OCI-LY1 (cell line): ENCODE measurements at regions not wholly inside any gene's neighbourhood (a gene's known extent, or its start where the extent isn't known, plus 50 kb on each side); places are given as distances from the start of the nearest gene placed in this dataset.

Experiments
- H2AFZ ChIP-seq: fragments of 200-600 bp; sonication (generic), shearing (Covaris generic); 2 replicates; pipeline ENCODE4 v1.6.0; 2014; ENCODE audit warnings: antibody characterized with exemption, mild to moderate bottlenecking, low read length
- H3F3A ChIP-seq: fragments of 200-600 bp; sonication (generic), shearing (Covaris generic); 2 replicates; pipeline ENCODE4 v1.6.0; 2014; ENCODE audit warnings: mild to moderate bottlenecking, antibody characterized with exemption, low read length, moderate library complexity; ENCODE audit not compliant: insufficient read depth
- H3K27ac ChIP-seq: fragments of 200-600 bp; sonication (generic); 2 replicates; pipeline ENCODE4 v1.5.1; 2014; ENCODE audit warnings: low read length, mixed run types, mild to moderate bottlenecking, low read depth; ENCODE audit not compliant: poor library complexity, severe bottlenecking
- H3K27me3 ChIP-seq: fragments of 200-600 bp; sonication (generic); 2 replicates; pipeline ENCODE4 v1.6.0; 2014; ENCODE audit warnings: antibody characterized with exemption, mild to moderate bottlenecking, low read length, moderate library complexity; ENCODE audit not compliant: insufficient read depth
- H3K36me3 ChIP-seq: fragments of 200-600 bp; sonication (generic); 2 replicates; pipeline ENCODE4 v1.6.1; 2014; ENCODE audit warnings: mild to moderate bottlenecking, antibody characterized with exemption, low read length, moderate library complexity, mixed read lengths; ENCODE audit not compliant: insufficient read depth
- H3K4me1 ChIP-seq: fragments of 200-600 bp; sonication (generic); 2 replicates; pipeline ENCODE4 v1.5.1; 2014; ENCODE audit warnings: mild to moderate bottlenecking, low read length, moderate library complexity; ENCODE audit not compliant: insufficient read depth, severe bottlenecking
- H3K4me2 ChIP-seq: fragments of 200-600 bp; sonication (generic), shearing (Covaris generic); 2 replicates; pipeline ENCODE4 v1.6.1; 2014; ENCODE audit warnings: low read length
- H3K4me3 ChIP-seq: fragments of 200-600 bp; sonication (generic); 2 replicates; pipeline ENCODE4 v1.5.1; 2014; ENCODE audit warnings: low read length, low read depth, mild to moderate bottlenecking, mixed read lengths; ENCODE audit not compliant: poor library complexity, severe bottlenecking
- H3K79me2 ChIP-seq: fragments of 200-600 bp; shearing (Covaris generic); 2 replicates; pipeline ENCODE4 v1.6.1; 2016; ENCODE audit warnings: mixed run types, low read length, mixed read lengths; ENCODE audit not compliant: insufficient read depth
- H3K9ac ChIP-seq: fragments of 200-600 bp; sonication (generic), shearing (Covaris generic); 2 replicates; pipeline ENCODE4 v1.6.1; 2014; ENCODE audit warnings: mild to moderate bottlenecking, low read length, mixed read lengths
- H3K9me2 ChIP-seq: fragments of 200-600 bp; sonication (generic), shearing (Covaris generic); 2 replicates; pipeline ENCODE4 v1.6.1; 2014; ENCODE audit warnings: low read depth, mild to moderate bottlenecking, low read length, mixed read lengths
- H3K9me3 ChIP-seq: fragments of 200-600 bp; shearing (Covaris generic); 2 replicates; pipeline ENCODE4 v1.6.1; 2014; ENCODE audit warnings: low read length, mixed read lengths
- H4K20me1 ChIP-seq: fragments of 200-600 bp; sonication (generic), shearing (Covaris generic); 2 replicates; pipeline ENCODE4 v1.6.0; 2016; ENCODE audit warnings: mild to moderate bottlenecking, low read length; ENCODE audit not compliant: insufficient read depth
- CTCF ChIP-seq: fragments of 200-600 bp; sonication (generic), shearing (Covaris generic); IDR thresholded peaks from 2 replicates; pipeline ENCODE4 v1.5.1; 2017; ENCODE audit warnings: mild to moderate bottlenecking, antibody characterized with exemption, low read length, moderate library complexity, mixed read lengths
- EZH2 ChIP-seq: fragments of 200-600 bp; sonication (generic), shearing (Covaris generic); IDR thresholded peaks from 2 replicates; pipeline ENCODE4 v1.8.0; 2017; ENCODE audit warnings: borderline replicate concordance, mixed run types, mild to moderate bottlenecking, antibody characterized with exemption, low read length, moderate library complexity, mixed read lengths

DNA sequence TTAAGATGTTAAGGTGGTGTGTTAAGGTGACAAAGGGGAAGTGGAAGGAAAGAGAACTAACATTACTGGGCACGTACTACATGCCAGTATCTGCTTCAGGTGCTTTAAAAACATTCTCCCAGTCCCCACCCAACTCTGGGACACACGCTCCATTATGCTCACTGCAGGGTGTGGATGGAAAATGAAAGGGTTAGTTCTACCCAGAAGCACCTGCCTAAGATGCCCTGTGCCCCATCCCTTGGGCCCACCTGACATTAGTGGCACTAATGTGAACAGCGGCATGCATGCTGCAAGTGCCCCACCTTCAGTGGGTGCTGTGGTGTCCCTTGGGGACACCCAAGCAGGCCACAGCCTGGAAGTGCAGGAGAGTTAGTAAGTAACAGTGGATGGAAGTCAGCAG, 82.9 kb upstream of the CXADR start:
- Histone ChIP-seq H3K27me3 (no peaks in the 10 kb centered on the region), H3K36me3 (no peaks in the 10 kb centered on the region), H3K4me3 (no peak overlapping the region), H3K9me2 (no peaks in the 10 kb centered on the region), H3K27ac (no peak overlapping the region), H3K4me2 (no peak overlapping the region), H3K4me1 (no peaks in the 10 kb centered on the region), H3F3A (no peaks in the 10 kb centered on the region), H3K9ac (no peak overlapping the region), H2AFZ (no peak overlapping the region), H4K20me1 (no peaks in the 10 kb centered on the region), H3K9me3 (no peaks in the 10 kb centered on the region), H3K79me2 (no peaks in the 10 kb centered on the region)
- TF ChIP-seq CTCF (no peak), EZH2 (no peak)

DNA sequence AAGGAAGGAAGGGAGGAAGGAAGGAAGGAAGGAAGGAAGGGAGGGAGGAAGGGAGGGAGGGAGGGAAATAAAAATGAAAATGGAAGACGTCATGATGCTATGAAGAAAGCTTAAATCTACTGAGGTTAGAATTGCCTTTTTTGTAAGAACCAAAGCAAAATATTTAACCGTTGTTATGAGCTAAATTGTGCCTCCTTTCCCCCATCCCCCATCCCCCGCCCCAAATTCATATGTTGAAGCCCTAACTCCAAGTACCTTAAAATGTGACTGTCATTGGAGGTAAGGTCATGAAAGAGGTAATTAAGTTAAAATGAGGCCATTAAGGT, 80.1 kb upstream of the CXADR start:
- TF ChIP-seq CTCF (no peak), EZH2 (no peak)
- Histone ChIP-seq H3K9ac (no peak overlapping the region), H3K27ac (no peak overlapping the region)

GRCh38 chr21:17433730-17434129, 79.1 kb upstream of the CXADR start:
- Histone ChIP-seq H3K4me3 (no peak overlapping the region), H3K9me3 (no peaks in the 10 kb centered on the region), H3K4me2 (no peak overlapping the region), H3F3A (no peaks in the 10 kb centered on the region), H3K4me1 (no peaks in the 10 kb centered on the region), H2AFZ (no peak overlapping the region), H3K9ac (no peak overlapping the region), H3K36me3 (no peaks in the 10 kb centered on the region), H3K79me2 (no peaks in the 10 kb centered on the region), H3K27ac (no peak overlapping the region), H4K20me1 (no peaks in the 10 kb centered on the region), H3K9me2 (no peaks in the 10 kb centered on the region), H3K27me3 (no peaks in the 10 kb centered on the region)
- TF ChIP-seq EZH2 (no peak), CTCF (no peak)

More for the DNA sequence above, 80.1 kb upstream of the CXADR start:
- no peaks in the 10 kb centered on the region for H3K36me3 ChIP-seq
- no peak overlapping the region for H3K4me3 ChIP-seq
- no peaks in the 10 kb centered on the region for H3K27me3 ChIP-seq
- H3K9me2 ChIP-seq = no peaks in the 10 kb centered on the region
- H4K20me1 ChIP-seq = no peaks in the 10 kb centered on the region
- no peaks in the 10 kb centered on the region for H3K9me3 ChIP-seq
- H3K4me1 ChIP-seq = no peaks in the 10 kb centered on the region
- H3F3A ChIP-seq = no peaks in the 10 kb centered on the region
- no peak overlapping the region for H3K4me2 ChIP-seq
- no peaks in the 10 kb centered on the region for H3K79me2 ChIP-seq
- no peak overlapping the region for H2AFZ ChIP-seq
